Mononuclear cell (primary cell): ENCODE measurements at regions not wholly inside any gene's neighbourhood (a gene's known extent, or its start where the extent isn't known, plus 50 kb on each side); places are given as distances from the start of the nearest gene placed in this dataset.

Source experiments
- H3K27me3 ChIP-seq: 2 replicates; pipeline ENCODE4 v1.6.0; 2011; ENCODE audit warnings: low read length, control low read depth; ENCODE audit not compliant: insufficient read depth
- H3K4me1 ChIP-seq: 2 replicates; pipeline ENCODE4 v1.5.1; 2011; ENCODE audit warnings: mild to moderate bottlenecking, low read length, control low read depth; ENCODE audit not compliant: insufficient read depth
- H3K4me3 ChIP-seq: 2 replicates; pipeline ENCODE4 v1.5.1; 2011; ENCODE audit warnings: mild to moderate bottlenecking, low read length, moderate library complexity
- H3K9me3 ChIP-seq: 2 replicates; pipeline ENCODE4 v1.5.1; 2011; ENCODE audit warnings: low read depth, mild to moderate bottlenecking, control low read depth, low read length

GRCh38 chr3:94573337-94573736, 510.5 kb downstream of the NSUN3 start:
- Histone ChIP-seq H3K9me3 (peaks cover 4% of the 10 kb centered on the region), H3K4me1 (no peaks in the 10 kb centered on the region), H3K27me3 (no peaks in the 10 kb centered on the region), H3K4me3 (no peak overlapping the region)

DNA sequence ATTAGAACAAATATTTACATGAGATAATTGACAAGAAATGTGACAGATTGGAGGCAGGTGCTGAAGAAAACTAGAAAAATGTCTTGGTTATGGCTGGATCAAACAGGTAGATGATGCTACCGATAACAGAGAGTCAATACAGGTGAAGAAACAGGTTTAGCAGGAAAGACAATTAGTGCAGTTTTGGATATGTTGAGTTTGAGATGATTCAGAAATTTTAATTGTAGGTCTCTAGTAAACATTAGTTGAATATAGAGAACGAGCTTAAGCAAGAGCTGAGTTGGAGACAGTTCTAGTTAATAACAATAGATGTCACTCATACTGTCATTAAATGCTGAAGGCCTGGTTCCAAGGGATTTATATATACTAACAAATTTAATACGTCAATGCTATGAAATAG, 524.4 kb downstream of the NSUN3 start:
- Histone ChIP-seq H3K4me3 (no peak overlapping the region), H3K27me3 (no peaks in the 10 kb centered on the region), H3K9me3 (no peaks in the 10 kb centered on the region), H3K4me1 (no peaks in the 10 kb centered on the region)

- no peaks in the 10 kb centered on the region for H3K27me3 ChIP-seq
- H3K9me3 ChIP-seq, result no peaks in the 10 kb centered on the region
- no peaks in the 10 kb centered on the region for H3K4me1 ChIP-seq
- no peak overlapping the region for H3K4me3 ChIP-seq
These were observed 530.8 kb downstream of the NSUN3 start for GRCh38 chr3:94593526-94594150.

GRCh38 chr3:94596141-94596540, 533.3 kb downstream of the NSUN3 start:
- no peaks in the 10 kb centered on the region for H3K27me3 ChIP-seq
- no peaks in the 10 kb centered on the region for H3K9me3 ChIP-seq
- H3K4me3 ChIP-seq, result no peak overlapping the region
- no peaks in the 10 kb centered on the region for H3K4me1 ChIP-seq

DNA sequence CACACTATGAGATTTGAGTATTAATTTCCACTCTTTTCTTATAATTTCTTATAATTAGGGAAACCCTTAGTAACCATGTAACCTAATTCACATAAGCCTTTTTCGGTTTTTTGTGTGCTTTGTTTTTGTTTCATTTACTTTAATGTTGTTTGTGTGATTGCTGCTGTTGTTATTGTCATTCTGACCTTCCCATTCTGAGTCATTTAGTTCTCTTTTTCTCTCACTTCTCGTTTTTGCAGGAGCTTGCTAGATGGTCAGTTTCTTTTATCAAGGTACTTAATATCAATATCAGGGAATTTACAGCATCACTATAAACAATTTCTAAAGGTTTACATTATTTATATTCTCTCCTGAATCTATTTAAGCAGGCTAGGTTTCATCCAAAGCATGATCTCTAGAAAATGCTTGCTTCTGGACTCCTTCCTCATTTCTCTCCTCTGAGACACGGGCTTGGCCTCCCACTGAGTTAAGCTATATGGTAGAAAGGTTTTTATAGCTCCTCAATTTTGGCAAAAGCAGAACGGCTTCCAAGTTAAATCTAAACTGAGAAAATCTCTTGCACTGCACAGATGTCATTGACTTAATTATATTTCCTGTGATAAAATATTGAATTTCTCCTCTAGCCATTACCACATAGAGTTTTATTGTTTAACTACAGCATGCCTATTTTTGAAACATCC, 534.2 kb downstream of the NSUN3 start:
- H3K9me3 ChIP-seq, result no peaks in the 10 kb centered on the region
- H3K4me1 ChIP-seq, result no peaks in the 10 kb centered on the region
- H3K27me3 ChIP-seq, result no peaks in the 10 kb centered on the region
- no peak overlapping the region for H3K4me3 ChIP-seq

GRCh38 chr3:94607778-94608177, 544.9 kb downstream of the NSUN3 start:
- H3K27me3 ChIP-seq, result no peaks in the 10 kb centered on the region
- no peaks in the 10 kb centered on the region for H3K9me3 ChIP-seq
- H3K4me1 ChIP-seq, result no peaks in the 10 kb centered on the region
- no peak overlapping the region for H3K4me3 ChIP-seq

- H3K4me3 ChIP-seq, result no peak overlapping the region
- H3K9me3 ChIP-seq, result no peaks in the 10 kb centered on the region
- no peaks in the 10 kb centered on the region for H3K4me1 ChIP-seq
These were observed 547.0 kb downstream of the NSUN3 start for GRCh38 chr3:94609908-94610307.

GRCh38 chr3:94611596-94611995, 548.7 kb downstream of the NSUN3 start:
- H3K4me1 ChIP-seq, result no peaks in the 10 kb centered on the region
- H3K4me3 ChIP-seq, result no peak overlapping the region
- no peaks in the 10 kb centered on the region for H3K9me3 ChIP-seq
- H3K27me3 ChIP-seq, result no peaks in the 10 kb centered on the region

More at GRCh38 chr3:94609908-94610307, 547.0 kb downstream of the NSUN3 start:
- no peaks in the 10 kb centered on the region for H3K27me3 ChIP-seq

DNA sequence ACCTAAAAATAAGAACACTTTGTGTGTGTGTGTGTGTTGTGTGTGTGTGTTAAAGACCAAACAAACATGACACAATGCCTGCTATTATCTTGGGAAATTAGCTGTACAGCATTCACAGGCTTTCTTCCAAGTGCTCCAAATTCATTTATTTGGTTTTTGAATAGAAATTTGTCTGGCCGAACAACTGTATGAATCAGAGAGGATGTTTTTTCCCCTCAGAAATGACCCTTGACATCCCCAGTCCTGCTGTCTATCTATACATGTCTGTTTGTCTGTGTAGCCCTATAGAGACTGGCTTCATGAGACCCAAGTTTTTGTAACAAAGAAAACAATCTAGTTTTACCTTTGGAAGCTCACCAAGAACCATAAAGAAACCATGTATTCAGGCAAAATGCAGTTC, 549.8 kb downstream of the NSUN3 start:
- no peaks in the 10 kb centered on the region for H3K9me3 ChIP-seq
- no peaks in the 10 kb centered on the region for H3K4me1 ChIP-seq
- no peak overlapping the region for H3K4me3 ChIP-seq
- H3K27me3 ChIP-seq, result no peaks in the 10 kb centered on the region

DNA sequence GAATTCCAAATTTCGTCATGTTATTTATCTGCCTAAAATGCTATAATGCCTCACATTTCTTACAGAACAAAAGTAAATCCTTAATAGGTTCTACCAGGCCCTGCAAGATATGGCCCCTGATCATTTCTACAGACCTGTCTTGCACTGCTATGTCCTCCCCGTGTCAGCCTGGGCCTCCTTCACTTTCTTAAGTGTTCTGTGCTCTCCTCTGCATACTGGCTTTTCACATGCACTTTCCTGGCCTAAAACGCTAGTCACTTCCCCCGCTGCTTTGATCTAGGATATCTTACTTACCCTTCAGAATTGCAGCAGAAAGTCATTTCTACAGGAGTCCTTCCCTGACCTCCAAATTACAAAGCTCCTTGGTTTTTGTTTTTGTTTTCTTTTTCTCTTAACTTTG, 551.3 kb downstream of the NSUN3 start:
- Histone ChIP-seq H3K4me1 (no peaks in the 10 kb centered on the region), H3K4me3 (no peak overlapping the region), H3K9me3 (no peaks in the 10 kb centered on the region), H3K27me3 (no peaks in the 10 kb centered on the region)

- Histone ChIP-seq H3K4me3 (no peak overlapping the region), H3K9me3 (no peaks in the 10 kb centered on the region), H3K27me3 (no peaks in the 10 kb centered on the region), H3K4me1 (no peaks in the 10 kb centered on the region)
These were observed 552.6 kb downstream of the NSUN3 start for GRCh38 chr3:94615275-94616065.

DNA sequence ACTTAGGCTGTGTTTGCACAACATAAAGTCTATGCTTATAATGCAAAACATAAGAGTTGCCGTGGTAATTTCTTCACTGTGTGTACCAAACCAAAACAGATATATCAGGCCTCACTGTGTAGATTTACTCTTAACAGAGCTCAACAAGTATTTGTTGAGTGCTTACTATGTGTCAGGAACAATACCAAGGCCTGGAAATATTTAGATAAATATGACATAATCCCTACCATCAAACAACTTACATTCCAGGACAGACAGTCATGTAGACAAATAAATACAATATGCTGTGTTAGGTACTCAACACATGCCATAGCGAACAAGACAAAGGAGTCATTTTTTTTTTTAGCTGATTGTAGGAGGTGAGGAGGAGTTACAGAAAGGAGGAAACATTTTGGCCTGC, 554.0 kb downstream of the NSUN3 start:
- H3K9me3 ChIP-seq, result no peaks in the 10 kb centered on the region
- no peaks in the 10 kb centered on the region for H3K27me3 ChIP-seq
- H3K4me1 ChIP-seq, result no peaks in the 10 kb centered on the region
- H3K4me3 ChIP-seq, result no peak overlapping the region

DNA sequence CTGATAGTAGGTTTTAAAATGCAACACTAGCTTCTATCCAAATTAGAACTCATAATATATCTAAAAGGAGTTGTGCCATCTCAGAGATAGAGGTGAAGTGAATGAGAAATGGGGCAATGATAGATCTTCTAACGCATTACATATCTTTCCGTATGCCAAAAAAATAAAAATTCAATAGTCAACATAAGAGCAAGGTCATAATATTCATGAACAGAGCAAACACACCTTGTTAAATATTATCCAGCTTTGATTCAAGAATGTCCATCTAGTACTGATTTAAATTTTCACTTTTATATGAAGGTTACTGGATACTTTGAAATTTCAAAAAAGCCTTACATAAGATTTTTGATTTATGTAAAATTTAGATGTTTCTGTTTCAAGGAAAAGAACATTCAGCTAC, 554.5 kb downstream of the NSUN3 start:
- no peak overlapping the region for H3K4me3 ChIP-seq
- no peaks in the 10 kb centered on the region for H3K27me3 ChIP-seq
- H3K4me1 ChIP-seq, result no peaks in the 10 kb centered on the region
- H3K9me3 ChIP-seq, result no peaks in the 10 kb centered on the region

DNA sequence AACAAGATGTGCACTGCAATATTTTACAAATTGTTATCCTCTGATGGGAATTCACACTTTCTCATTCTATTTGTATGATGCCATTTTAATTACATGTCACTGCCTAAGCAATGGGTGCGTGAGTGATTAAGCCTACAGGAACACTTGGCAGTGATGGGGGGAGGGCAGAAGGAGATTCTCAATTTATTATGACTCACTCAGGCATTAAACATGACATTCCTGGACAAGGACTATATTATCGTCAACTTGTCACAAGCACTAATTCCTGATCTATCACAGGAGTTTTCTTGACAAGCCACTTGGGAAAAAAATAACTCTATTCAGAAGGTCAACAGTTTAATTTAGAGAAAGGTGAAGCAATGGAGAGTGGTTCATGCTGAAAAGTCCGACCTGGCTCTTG, 556.8 kb downstream of the NSUN3 start:
- Histone ChIP-seq H3K4me1 (no peaks in the 10 kb centered on the region), H3K9me3 (no peaks in the 10 kb centered on the region), H3K27me3 (no peaks in the 10 kb centered on the region), H3K4me3 (no peak overlapping the region)

GRCh38 chr3:94626573-94626972, 563.7 kb downstream of the NSUN3 start:
- no peaks in the 10 kb centered on the region for H3K9me3 ChIP-seq

More at GRCh38 chr3:94626573-94626972, 563.7 kb downstream of the NSUN3 start:
- Histone ChIP-seq H3K27me3 (no peaks in the 10 kb centered on the region), H3K4me3 (no peak overlapping the region), H3K4me1 (no peaks in the 10 kb centered on the region)
